ENCODE measurements at regions not wholly inside any gene's neighbourhood (a gene's known extent, or its start where the extent isn't known, plus 50 kb on each side); places are given as distances from the start of the nearest gene placed in this dataset.

DNA sequence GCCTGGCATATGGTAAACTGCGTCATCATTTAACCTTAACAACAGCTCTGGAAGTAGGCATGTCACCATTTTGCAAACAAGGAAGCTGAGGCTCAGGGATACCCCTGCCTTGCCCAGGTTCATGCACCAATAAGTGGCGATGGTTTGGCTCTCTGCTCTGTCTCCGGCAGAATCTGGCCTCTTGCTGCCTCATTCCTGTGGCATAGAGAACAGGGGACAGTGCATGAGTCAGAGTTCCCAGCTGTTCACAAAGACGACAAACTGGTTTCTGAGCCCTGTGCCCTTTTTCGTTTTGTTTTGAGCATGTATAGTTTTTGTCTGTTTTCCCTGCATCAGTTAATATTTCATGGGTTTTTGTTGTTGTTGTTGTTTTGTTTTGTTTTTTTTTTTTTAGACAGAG, 236.8 kb downstream of the OPA1 start:
- DNase-seq: no peak

DNA sequence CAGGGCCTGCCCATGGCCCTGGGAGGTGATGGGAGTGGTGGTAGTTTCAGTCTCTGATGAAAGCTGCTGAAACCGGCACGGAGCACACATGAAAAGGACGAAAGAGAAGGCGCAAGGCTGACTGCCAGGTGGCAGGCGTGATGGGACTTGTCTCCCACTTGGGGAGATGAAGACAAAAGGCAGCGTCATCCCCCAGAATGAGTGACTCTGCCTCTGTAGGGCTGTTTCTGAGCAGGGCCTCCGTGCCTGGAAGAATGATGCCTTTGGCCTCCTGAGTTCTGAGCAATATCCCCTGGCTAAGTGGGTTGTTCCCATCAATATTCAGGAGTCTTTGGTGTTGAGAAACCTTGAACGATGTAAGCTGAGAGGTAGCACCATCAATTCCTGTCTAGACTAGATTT, 237.8 kb downstream of the OPA1 start:
- no peak for DNase-seq

DNA sequence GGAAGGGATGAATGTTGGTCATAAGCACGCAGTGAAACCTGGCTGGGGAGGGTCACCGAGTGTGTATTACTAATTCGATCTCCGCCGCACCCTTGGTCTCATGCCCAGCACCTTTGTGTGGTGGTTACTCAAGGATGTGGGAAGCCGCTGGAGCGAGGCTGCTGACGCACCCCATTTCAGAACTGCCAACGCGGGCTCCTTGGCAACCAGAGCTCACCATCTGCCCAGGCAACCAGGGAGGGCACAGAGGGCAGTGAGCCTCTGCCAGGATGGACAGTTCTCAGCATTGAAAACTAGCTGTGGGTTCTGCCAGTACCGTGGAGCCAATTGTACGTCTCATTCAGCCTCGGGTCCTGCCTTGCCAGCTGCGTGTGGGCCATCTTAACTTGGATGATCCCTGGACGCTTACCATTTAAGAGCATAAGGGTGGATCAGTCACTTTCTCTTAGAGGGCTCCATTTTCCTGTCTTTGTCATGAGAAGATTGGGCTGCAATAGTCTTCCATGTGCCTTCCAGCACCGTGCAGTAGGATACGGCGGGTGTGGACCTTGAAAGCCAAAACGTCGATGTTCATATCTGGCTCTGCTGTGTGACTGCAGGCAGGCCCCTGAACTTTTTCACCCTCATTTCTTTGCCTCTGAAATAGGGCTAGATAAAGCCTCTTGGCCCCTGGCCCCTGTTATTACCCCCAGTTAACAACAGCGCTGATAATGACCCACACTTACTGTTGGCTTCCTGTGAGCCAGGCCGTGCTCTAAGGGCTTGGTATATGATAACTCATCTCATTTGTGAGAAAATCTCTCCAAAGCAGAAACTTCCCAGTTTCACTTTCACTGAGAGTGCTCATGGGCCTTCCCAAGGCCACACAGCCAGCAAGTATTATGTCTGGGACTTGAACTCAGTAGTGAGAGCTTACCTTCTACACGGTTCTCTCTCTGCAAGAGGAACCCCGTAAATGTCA, 238.8 kb downstream of the OPA1 start:
- DNase-seq: no peak

DNA sequence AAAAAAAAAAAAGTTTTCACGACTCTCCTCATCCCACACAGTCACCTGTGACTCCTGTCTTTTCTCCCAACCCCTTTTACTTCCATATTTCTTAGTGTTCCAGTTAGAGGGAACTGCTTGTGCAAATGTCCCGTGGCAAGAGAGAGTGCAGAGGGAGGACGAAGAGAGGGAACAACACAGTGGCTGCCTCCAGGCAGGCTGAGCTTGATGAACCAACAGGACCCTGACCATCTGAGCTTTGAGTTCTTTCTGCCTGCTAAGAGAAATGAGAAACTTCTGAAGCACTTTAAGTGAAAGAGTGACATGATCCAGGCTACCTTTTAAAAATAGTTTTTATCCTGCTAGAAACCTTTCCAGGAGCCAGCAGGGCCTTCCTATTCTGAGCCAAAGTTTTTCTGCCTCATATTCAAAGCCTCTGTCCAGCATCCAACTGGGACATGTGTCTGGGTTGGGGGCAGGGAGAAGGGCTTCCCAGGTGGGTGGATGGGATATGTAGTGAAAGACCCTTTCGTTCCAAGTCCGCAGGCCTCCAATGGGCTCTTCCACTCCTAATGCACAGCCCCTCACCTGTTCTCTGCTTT, 239.9 kb downstream of the OPA1 start:
- DNase-seq: no peak

DNA sequence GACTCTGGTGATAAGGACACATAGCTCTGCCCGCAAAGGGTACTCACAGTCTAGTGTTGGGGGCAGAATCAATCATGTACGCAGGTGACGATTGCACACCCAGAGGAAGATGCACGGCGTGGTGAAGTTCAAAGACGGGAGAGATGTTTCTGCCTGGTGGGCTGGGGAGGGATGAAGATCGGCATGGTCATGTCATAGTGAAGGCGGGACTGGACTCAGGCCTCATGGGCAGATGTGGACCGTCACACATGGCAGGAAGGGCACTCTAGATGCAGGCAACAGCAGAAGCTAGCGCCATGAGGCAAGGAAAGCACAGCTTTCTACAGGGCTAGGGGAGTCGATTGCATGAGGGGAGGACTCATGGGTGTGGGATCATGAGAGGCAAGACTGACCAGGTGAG, 240.6 kb downstream of the OPA1 start:
- DNase-seq: no peak

DNA sequence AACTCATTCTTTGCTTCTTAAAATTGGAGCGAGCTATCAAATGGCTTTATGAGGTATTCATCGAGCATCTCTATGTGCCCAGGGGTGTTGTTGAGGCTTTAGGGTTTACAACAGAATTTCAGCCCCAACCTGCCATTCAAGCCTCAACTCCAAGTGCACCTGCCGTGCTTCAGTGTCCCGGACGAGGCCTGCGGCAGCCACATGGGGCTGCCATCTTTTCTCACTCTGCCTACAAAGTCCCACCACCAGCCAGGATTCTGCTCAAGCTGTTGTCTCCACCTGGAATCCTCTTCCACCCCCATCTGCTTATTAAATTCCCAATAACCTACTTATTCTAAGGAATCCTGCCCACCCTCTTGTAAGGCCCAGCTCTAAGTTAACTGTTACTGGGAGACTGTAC, 242.4 kb downstream of the OPA1 start:
- no peak for DNase-seq

DNA sequence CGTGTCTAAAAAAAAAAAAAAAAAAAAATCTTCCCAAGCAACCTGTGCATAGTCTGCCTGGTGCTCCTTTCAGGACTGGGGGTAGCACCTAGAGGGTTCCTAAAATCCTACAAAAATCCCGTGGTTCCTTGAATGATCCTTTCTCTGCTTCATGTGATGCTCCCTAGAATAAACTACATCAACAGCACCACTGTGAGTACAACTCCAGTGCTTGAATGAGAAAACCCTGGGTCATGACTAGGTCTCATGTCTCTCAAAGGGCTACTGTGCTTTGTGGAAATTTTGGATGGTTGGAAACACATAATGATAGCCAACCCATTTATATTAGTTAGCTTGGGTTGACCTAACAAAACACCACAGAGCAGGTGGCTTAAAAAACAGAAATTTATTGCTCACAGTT, 243.5 kb downstream of the OPA1 start:
- no peak for DNase-seq

DNA sequence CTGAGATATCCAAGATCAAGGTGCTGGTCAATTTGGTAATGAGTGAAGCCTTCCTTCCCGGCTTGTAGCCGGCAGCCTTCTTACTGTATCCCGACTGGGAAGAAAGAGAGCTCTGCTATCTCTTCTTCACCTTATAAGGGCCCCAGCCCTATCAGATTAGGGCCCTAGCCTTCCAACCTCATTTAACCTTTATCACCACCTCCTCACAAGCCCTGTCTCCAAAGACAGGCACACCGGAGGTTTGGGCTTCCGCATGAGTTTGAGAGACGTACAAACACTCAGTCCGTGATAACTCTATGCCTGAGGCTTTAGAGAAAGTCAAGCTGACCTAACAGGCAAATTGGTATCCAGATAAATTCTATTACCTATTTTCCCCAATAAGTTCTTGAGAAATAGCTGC, 243.9 kb downstream of the OPA1 start:
- no peak for DNase-seq

DNA sequence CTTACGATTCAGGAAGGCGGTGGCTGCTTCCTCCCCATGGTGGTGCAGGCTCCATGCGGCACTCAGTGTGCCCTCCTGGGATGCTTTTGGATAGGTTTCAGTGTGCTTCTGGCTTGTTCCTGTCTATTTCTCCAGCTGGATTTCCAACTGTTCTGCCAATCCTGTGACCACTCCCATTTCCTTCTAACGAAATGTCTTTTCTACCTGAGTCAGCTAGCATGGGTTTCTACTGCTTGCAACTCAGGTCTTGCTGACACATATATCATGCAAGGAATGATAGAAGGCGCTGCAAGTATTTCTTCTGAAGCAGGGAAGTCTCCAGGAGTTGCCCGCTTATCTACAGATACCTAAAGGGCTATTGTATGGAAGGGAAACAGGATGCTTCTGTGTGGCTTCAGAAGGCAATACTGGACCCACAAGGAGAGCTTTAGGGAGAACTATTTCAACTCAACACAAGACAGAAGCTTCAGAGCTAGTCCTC, 244.4 kb downstream of the OPA1 start:
- DNase-seq: no peak

DNA sequence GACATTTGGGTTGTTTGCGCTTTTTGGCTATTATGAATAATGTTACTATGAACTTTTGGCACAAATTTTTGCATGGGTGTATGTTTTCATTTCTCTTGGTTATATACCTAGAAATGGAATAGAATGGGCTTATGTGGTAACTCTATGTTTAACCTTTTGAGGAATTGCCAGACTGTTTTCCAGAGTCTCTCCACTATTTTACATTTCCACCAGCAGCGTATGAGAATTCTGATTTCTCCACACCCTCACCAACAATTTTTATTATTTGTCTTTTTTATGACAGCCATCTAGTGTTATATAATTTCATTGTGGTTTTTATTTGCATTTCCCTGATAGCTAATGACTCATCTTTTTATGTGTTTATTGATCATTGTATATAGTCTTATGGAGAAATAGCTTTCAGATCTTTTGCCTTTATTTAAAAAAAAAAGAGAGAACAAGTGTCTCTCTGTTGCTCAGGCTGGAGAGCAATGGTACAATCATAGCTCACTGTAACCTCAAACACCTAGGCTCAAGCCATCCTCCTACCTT, 247.2 kb downstream of the OPA1 start:
- DNase-seq: no peak

DNA sequence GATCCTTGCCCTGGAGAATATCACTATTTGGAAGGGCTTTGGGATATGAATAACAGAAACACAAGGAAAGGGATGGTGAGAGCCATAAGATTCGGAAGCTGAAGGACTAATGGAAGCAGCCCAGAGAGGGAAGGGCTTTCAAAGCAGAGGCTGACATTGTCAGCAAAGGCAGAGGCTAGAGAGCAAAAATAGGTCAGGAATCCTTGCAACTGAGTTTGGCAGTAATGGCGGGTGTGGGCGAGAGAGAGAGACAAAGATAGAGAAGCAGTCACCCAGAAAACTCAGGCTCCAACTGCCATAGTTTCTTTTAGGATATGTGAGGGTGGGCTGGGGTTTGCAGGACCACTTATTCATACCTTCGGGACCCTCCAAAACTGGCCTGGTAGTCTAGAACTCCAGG, 248.6 kb downstream of the OPA1 start:
- no peak for DNase-seq

DNA sequence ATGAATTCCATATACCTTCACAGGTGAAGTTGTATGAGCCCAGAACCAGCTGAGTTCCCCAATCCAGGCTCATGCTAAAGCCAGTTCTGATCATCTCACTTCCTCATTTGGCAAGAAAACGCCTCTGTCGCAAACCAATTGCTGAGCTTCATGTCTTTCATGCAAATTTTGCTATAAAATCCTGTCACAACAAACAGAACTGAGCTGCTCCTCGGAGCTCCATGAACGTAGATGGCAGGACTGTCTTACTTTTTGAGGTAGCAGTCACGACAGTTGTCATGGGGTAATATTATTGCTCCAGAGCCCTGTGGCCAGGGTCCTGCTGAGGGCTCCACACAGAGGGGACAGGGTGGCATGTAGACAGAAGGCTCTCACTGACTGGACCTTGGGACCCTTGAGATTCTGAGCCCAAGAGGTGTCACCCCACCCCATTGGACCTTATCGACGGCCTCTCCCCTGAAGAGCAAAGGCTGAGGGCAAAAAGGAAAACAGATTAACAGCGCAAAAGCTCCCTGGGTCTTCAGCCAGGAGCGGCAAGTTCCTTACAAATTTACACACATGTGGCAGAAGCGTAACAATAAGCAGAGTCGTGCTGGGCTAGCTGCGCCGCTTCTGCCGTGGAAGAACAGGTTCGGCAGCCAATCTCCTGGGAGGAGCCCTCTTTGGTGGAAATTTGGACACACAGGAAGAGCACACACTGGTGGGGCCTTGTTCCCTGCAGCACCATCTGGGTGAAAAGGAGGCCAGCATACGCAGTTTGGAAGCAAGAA, 249.2 kb downstream of the OPA1 start:
- DNase-seq: no peak

DNA sequence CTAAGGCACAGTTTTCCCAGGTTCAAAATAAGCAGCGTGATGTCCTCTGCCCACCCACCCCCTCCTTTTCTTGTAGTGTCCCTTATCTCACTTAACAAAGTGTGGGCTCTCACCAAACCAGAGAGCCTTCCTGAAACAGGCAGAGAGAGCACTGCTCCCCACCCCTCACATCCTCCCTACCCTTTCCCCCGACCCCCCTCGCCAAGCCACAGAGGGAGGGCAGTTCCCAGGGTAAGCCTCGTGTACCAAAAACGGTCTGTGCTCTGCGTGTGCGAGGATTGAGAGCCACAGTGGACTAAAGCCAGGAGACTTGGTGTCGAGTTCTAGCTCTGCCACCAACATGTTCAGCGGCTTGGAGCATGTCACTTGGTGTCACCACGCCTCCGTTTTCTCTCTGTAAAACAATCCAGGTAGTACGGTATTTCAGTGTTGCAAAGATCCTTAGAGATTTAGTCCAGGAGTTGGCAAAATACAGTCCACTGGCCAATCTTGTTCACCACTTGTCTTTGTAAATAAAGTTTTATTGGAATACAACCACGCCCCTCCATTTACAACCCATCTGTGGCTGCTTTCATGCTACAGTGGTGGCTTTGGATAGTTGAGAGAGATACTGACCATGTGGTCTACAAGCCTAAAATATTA, 249.9 kb downstream of the OPA1 start:
- DNase-seq: no peak

DNA sequence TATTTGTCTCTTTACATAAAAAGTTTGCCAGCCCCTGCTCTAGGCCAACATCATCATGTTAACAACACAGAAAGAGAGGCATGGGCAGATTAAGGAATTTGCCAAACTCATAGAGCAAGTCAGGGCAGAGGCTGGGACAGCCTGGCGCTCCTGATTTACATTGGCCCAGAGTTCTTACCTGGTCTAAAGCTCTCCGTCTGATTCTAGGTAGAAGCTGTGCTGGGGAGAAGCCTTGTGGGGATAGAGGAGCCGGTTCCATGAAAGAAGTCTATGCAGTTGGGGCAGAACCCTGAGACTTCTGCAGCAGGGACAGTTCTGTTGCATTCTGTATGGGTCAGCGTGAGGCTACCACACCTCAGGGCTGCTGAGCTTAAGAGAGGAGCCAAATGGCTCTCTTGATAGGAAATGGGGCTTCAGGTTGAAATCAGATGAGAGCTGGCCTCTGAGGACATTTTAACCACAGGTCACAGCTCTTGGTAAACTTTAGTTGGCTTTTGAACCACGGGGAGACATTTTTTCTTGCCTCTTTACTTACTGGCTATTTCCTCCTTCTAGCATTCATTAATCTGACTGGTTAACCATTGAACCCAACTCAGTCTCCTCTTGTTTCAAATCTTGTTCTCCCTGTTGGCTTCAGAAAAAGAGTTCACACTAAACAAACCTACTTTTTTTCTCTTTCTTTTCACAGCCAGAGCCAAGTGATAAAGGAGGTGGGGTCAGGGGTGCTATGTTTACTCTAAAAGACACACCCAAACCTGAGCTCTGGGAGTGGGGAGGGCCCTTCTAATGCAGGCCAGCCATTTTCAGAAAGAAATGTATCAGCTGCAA, 250.7 kb downstream of the OPA1 start:
- DNase-seq: no peak

DNA sequence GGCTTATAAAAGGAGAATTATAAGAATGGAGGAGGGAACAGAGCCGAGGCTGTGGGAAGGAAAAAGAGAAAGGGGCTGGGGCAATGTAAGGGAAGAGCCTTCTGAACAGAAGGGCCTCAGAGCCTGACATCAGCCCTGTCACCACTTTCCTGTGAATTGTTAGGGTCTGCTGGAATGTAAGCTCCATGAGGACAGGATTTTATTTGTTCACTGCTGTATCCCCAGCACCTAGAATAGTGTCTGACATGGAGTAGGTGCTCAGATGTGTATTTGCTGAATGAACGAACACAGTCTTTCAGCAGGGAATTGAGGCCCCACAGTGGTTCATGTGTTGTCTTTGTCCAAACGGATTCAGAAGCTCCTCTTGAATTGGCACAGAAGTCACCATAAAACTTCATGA, 251.5 kb downstream of the OPA1 start:
- no peak for DNase-seq

DNA sequence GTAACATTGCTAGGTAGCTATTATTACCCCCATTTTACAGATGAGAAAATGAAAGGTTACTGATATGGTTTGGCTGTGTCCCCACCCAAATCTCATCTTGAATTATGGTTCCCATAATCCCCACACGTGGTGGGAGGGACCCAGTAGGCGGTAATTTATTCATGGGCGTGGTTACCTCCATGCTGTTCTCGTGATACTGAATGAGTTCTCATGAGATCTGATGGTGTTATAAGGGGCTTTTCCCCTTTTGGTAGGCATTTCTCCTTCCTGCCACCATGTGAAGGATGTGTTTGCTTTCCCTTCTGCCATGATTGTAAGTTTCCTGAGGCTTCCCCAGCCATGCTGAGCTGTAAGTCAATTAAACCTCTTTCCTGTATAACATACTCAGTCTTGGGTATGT, 252.1 kb downstream of the OPA1 start:
- DNase-seq: no peak

DNA sequence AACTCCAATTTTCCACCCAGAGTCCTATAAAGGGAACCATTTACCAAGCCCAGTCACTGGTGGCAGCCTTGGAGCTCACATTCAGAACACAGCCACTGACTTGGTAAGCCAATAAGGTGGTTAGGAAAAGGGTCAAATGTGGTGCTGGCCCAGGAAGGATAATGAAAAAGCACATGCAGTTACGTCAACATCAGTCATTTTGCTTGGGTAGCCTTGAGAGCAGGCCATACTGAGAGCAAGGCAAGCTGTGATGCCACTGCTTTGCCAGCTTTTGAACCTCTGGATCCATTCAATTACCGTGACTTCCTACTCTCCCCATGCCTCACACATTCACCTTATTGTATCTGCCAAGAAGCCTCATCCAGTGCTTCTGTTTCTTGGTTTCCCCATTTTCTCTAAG, 253.6 kb downstream of the OPA1 start:
- no peak for DNase-seq

DNA sequence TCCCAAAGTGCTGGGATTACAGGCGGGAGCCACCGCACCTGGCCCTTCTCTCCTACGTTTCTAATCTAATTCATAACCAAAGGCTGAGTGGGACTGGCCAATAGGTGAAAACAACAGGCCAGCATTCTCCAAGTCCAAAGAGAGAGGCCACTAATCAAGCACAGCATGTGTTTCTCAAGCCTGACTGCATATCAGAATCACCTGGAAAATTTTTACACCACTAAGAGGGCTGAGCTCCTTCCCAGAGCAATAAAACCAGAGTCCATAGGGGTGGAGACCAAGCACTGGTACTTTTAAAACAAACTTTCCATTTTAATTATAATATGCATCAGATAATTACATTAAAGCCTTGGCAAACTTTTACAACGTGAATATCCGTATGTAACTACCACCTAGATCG, 254.4 kb downstream of the OPA1 start:
- no peak for DNase-seq

DNA sequence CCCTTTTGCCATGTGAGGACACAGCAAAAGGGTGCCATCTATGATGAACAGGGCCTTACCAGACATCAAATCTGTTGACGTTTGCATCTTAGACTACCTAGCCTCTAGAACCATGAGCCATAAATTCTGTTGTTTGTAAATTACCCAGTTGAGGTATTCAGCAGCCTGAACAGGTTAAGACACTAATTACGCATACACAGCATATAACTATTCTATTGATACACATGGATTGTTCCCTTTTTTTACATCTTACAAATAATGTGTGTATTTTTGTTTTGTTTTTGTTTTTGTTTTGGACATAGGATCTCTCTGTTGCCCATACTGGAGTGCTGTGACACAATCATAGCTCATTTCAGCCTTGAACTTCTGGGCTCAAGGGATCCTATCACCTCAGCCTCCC, 255.5 kb downstream of the OPA1 start:
- no peak for DNase-seq

DNA sequence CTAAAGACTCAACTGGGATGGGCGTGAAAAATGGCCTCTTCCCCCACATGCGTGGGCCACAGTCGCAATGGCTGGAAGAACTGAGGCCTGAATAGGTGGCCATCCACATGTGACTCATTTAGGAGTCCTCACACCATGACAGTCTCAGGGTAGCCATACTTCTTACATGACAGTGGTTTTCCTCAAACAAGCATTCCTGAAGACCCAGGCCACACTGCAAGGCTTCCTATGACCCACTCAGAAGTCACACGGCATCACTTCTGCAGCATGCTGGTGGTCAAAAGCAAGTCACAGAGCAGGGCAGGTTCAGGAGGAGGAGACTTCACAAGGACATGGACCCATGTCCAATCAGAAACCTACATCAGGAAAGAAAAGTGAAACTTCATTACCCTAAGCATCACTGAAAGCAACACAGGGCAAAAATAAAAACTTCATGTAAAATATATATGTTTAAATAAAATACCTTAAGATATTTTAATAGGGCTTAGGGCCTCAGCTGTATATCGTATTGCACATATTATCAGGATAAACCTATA, 257.1 kb downstream of the OPA1 start:
- DNase-seq: no peak

DNA sequence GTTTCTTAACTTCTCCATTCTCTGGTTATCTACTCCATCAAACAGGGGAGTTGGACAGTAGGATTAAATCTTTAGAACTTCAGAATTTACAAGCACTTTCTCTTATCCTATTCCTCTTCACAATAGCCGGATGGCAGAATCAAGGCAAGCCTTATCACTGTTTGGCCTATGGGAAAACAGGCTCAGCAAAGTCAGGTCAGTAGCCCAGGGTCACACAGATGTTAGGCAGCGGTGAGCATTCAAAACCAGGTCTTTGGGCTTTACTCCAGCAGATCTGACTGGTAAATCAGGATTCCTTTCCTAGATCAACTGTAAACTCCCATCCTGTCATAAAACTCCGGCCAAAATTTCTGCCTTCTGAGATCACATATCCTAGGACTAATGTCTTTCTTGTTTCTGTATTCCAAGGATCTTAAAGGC, 258.4 kb downstream of the OPA1 start:
- no peak for DNase-seq

All from stimulated activated CD4-positive, alpha-beta T cell treated with anti-CD3 and anti-CD28 coated beads, Interleukin-2, amount 100 ng/mL, for 24 hours (primary cell).